Spleen (tissue), 11 donors: ENCODE measurements at regions not wholly inside any gene's neighbourhood (a gene's known extent, or its start where the extent isn't known, plus 50 kb on each side); places are given as distances from the start of the nearest gene placed in this dataset.

ENCODE experiments used
- DNase-seq: peaks from one replicate; pipeline ENCODE4 v3.0.0-alpha.2; 2020
- H3K27ac ChIP-seq, 8 donors: fragments of 200-600 bp; sonication (generic) in 7 of 8; 1 replicate in 4 of 8; 2 replicates in 4 of 8; pipeline versions ENCODE4 v1.5.0 to v1.8.0; 2016 to 2021; ENCODE audit warnings: inconsistent platforms in 4 of 8, mild to moderate bottlenecking in 4 of 8, moderate library complexity in 1 of 8
- H3K27me3 ChIP-seq, 7 donors: fragments of 200-600 bp; sonication (generic) in 6 of 7; replicated peaks in 1 of 7; 1 replicate in 4 of 7; 2 replicates in 3 of 7; pipeline versions ENCODE4 v1.5.0 to v1.8.0; 2016 to 2021; ENCODE audit warnings: inconsistent platforms in 3 of 7, mild to moderate bottlenecking in 1 of 7
- H3K36me3 ChIP-seq, 6 donors: fragments of 200-600 bp; sonication (generic) in 5 of 6; 1 replicate in 4 of 6; 2 replicates in 2 of 6; pipeline versions ENCODE4 v1.5.0 to v1.8.0; 2016 to 2021; ENCODE audit warnings: inconsistent platforms in 2 of 6
- H3K4me1 ChIP-seq, 6 donors: fragments of 200-600 bp; sonication (generic) in 5 of 6; 1 replicate in 3 of 6; 2 replicates in 3 of 6; pipeline versions ENCODE4 v1.5.0 to v1.8.0; 2016 to 2021; ENCODE audit warnings: inconsistent platforms in 3 of 6
- H3K4me3 ChIP-seq, 8 donors: fragments of 200-600 bp; sonication (generic) in 7 of 8; 1 replicate in 4 of 8; 2 replicates in 4 of 8; pipeline versions ENCODE4 v1.5.0 to v1.8.0; 2016 to 2021; ENCODE audit warnings: inconsistent platforms in 4 of 8, mild to moderate bottlenecking in 4 of 8, moderate library complexity in 2 of 8
- H3K9me3 ChIP-seq, 8 donors: fragments of 200-600 bp; sonication (generic) in 7 of 8; 1 replicate in 4 of 8; 2 replicates in 4 of 8; pipeline versions ENCODE4 v1.5.0 to v1.8.0; 2016 to 2021; ENCODE audit warnings: inconsistent platforms in 4 of 8
- CTCF ChIP-seq, 11 experiments: fragments of 200-600 bp in 7 of 11; fragments of 450-650 bp in 4 of 11; sonication (generic) in 4 of 11; IDR thresholded peaks in 8 of 11; conservative IDR thresholded peaks in 3 of 11; 1 replicate in 7 of 11; 2 replicates in 4 of 11; pipeline versions ENCODE4 v1.4.0 to v1.8.0; 2016 to 2021; ENCODE audit warnings: antibody characterized with exemption in 11 of 11, inconsistent platforms in 4 of 11, mild to moderate bottlenecking in 1 of 11
- POLR2A ChIP-seq, 3 donors: fragments of 450-650 bp; IDR thresholded peaks; one replicate each; pipeline ENCODE4 v1.5.1; 2017; ENCODE audit warnings: antibody characterized with exemption in 3 of 3, mild to moderate bottlenecking in 1 of 3
- POLR2AphosphoS5 ChIP-seq, 3 donors: sonication (generic); formaldehyde crosslinking; IDR thresholded peaks; one replicate each; pipeline ENCODE4 v1.5.1; 2017; ENCODE audit warnings: antibody characterized with exemption in 3 of 3
- WGBS, 5 donors: extraction: QIAGEN DNeasy Blood & Tissue Kit in 3 of 5; methylation state at CpG; one replicate each; pipeline versions ENCODE4 v1.1.5 to v1.1.7; 2013 to 2018; 5-methylcytosine and 5-hydroxymethylcytosine counted together
- intact Hi-C: fragments of 100-400 bp; cut with DNase I; formaldehyde crosslinking; loops from one replicate; pipeline ENCODE4 v1.15.0; 2023; ENCODE audit warnings: low total_unique reads
- donor health status: healthy with polysubstance abuse.
- donor health status: DM: no; HTN: no; CAD: no; lungs with moderate emphysema.
- donor health status: DM: no; HTN: no; CAD: no.
- donor health status: Bipolar disorder and iron deficiency.
- donor health status: healthy.
- donor health status: DM: no; HTN: no; CAD: no.
- donor health status: DM: yes; HTN: yes; CAD: no.

GRCh38 chr5:24397601-24398000 lies 247.2 kb downstream of the CDH10 start:
- intact Hi-C loops = no loop called here
- H3K4me1 ChIP-seq = no peaks in the 10 kb centered on the region
- H3K9me3 ChIP-seq = peaks cover 0 to 48% (median 14%) of the 10 kb centered on the region in 8 donors
- H3K27me3 ChIP-seq = no peaks in the 10 kb centered on the region
- H3K36me3 ChIP-seq = no peaks in the 10 kb centered on the region
- DNase-seq = no peak
- no peak overlapping the region for H3K27ac ChIP-seq
- no peak for TF ChIP-seq POLR2AphosphoS5 (IDR thresholded peaks at IDR 0.05)
- no peak for TF ChIP-seq POLR2A (IDR thresholded peaks at IDR 0.05)
- WGBS, 5 donors = 73 to 91% (median 86%) methylated on average over 6 of the region's 6 CpGs
- no peak overlapping the region for H3K4me3 ChIP-seq

GRCh38 chr5:24401773-24402172 lies 243.0 kb downstream of the CDH10 start:
- no peaks in the 10 kb centered on the region for H3K27me3 ChIP-seq
- no peak overlapping the region for H3K27ac ChIP-seq
- WGBS, 5 donors = 36 to 49% (median 47%) methylated on average over 3 of the region's 3 CpGs
- peaks cover 0 to 38% (median 13%) of the 10 kb centered on the region in 8 donors for H3K9me3 ChIP-seq
- intact Hi-C loops = no loop called here
- H3K36me3 ChIP-seq = no peaks in the 10 kb centered on the region
- no peaks in the 10 kb centered on the region for H3K4me1 ChIP-seq
- H3K4me3 ChIP-seq = no peak overlapping the region
- no peak for DNase-seq
- TF ChIP-seq POLR2A (IDR thresholded peaks at IDR 0.05) (no peak), POLR2AphosphoS5 (IDR thresholded peaks at IDR 0.05) (no peak), CTCF (IDR thresholded peaks at IDR 0.05 in 8 of 11, conservative IDR thresholded peaks at IDR 0.05 in 3 of 11) (no peak)

DNA sequence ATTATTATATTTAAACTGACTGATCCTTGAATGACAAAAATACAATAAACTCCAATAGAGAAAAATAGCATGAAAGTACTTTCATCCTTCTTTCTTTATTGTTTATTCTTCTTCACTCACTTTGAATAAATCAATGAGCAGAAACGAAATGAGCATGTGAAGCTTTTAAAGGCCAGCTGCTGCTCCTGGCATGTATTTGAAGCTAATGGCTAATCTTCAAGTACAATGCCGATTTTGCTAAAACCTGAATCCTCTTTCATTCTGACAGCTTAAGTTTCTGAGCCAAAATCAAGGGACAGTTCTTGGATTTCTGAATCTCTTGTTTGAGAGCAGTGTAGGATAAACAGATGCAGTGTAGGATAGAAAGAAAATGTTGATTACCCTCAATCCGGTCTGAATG lies 237.3 kb downstream of the CDH10 start:
- Histone ChIP-seq H3K27ac (no peak overlapping the region), H3K9me3 (no peaks in the 10 kb centered on the region), H3K4me1 (no peaks in the 10 kb centered on the region), H3K4me3 (no peak overlapping the region), H3K36me3 (no peaks in the 10 kb centered on the region), H3K27me3 (no peaks in the 10 kb centered on the region)
- intact Hi-C loops = no loop called here
- TF ChIP-seq POLR2A (IDR thresholded peaks at IDR 0.05) (no peak), POLR2AphosphoS5 (IDR thresholded peaks at IDR 0.05) (no peak), CTCF (IDR thresholded peaks at IDR 0.05 in 8 of 11, conservative IDR thresholded peaks at IDR 0.05 in 3 of 11) (no peak)
- WGBS, 5 donors = 51 to 79% (median 67%) methylated on average over 3 of the region's 3 CpGs
- no peak for DNase-seq

GRCh38 chr5:24428345-24428744 lies 216.4 kb downstream of the CDH10 start:
- intact Hi-C loops = no loop called here
- DNase-seq = no peak
- no peaks in the 10 kb centered on the region for H3K27me3 ChIP-seq
- H3K27ac ChIP-seq = no peak overlapping the region
- TF ChIP-seq POLR2A (IDR thresholded peaks at IDR 0.05) = no peak
- no peak for TF ChIP-seq POLR2AphosphoS5 (IDR thresholded peaks at IDR 0.05)
- TF ChIP-seq CTCF (IDR thresholded peaks at IDR 0.05 in 8 of 11, conservative IDR thresholded peaks at IDR 0.05 in 3 of 11) = no peak
- peaks cover 0 to 21% (median 0%) of the 10 kb centered on the region in 8 donors for H3K9me3 ChIP-seq
- no peaks in the 10 kb centered on the region for H3K36me3 ChIP-seq
- no peaks in the 10 kb centered on the region for H3K4me1 ChIP-seq
- 30 to 64% (median 43%) methylated on average over 1 of the region's 1 CpG for WGBS, 5 donors
- no peak overlapping the region for H3K4me3 ChIP-seq

- DNase-seq = no peak
- no peaks in the 10 kb centered on the region for H3K4me1 ChIP-seq
- H3K27me3 ChIP-seq = no peaks in the 10 kb centered on the region
- no peak overlapping the region for H3K27ac ChIP-seq
- H3K4me3 ChIP-seq = no peak overlapping the region
- TF ChIP-seq CTCF (IDR thresholded peaks at IDR 0.05 in 8 of 11, conservative IDR thresholded peaks at IDR 0.05 in 3 of 11) (no peak), POLR2AphosphoS5 (IDR thresholded peaks at IDR 0.05) (no peak), POLR2A (IDR thresholded peaks at IDR 0.05) (no peak)
- intact Hi-C loops = no loop called here
- peaks cover 0 to 13% (median 0%) of the 10 kb centered on the region in 8 donors for H3K9me3 ChIP-seq
- WGBS, 5 donors = 77 to 86% (median 78%) methylated on average over 3 of the region's 3 CpGs
- no peaks in the 10 kb centered on the region for H3K36me3 ChIP-seq
These were observed 211.2 kb downstream of the CDH10 start for GRCh38 chr5:24433555-24433954.
